GM23338 (cell line): ENCODE measurements at regions not wholly inside any gene's neighbourhood (a gene's known extent, or its start where the extent isn't known, plus 50 kb on each side); places are given as distances from the start of the nearest gene placed in this dataset.

ENCODE experiments used
- ATAC-seq: fragments of 200-7000 bp; cut with Tn5 transposase; 3 replicates; pipeline ENCODE4 v1.9.1; 2020
- DNase-seq: peaks from one replicate; pipeline ENCODE4 v3.0.0-alpha.2; 2015; ENCODE audit warnings: low spot score
- H2AFZ ChIP-seq: fragments of 200-600 bp; sonication (generic); 2 replicates; pipeline ENCODE4 v1.8.0; 2016; ENCODE audit warnings: antibody characterized with exemption, mild to moderate bottlenecking, moderate library complexity
- H3F3A ChIP-seq: fragments of 200-600 bp; sonication (generic); replicated peaks from 2 replicates; pipeline ENCODE4 v1.8.0; 2017; ENCODE audit warnings: antibody characterized with exemption, mixed run types, low read depth
- H3K27ac ChIP-seq: fragments of 200-600 bp; sonication (generic); 2 replicates; pipeline ENCODE4 v1.6.1; 2016; ENCODE audit warnings: low read depth
- H3K27me3 ChIP-seq: fragments of 200-600 bp; sonication (generic); 2 replicates; pipeline ENCODE4 v1.8.0; 2016; ENCODE audit warnings: mild to moderate bottlenecking, mixed run types, moderate library complexity; ENCODE audit not compliant: insufficient read depth
- H3K36me3 ChIP-seq: fragments of 200-600 bp; sonication (generic); 2 replicates; pipeline ENCODE4 v1.8.0; 2016; ENCODE audit warnings: mild to moderate bottlenecking; ENCODE audit not compliant: insufficient read depth
- H3K4me1 ChIP-seq: fragments of 200-600 bp; sonication (generic); 2 replicates; pipeline ENCODE4 v1.8.0; 2016; ENCODE audit warnings: mild to moderate bottlenecking, moderate library complexity; ENCODE audit not compliant: insufficient read depth
- H3K4me2 ChIP-seq: fragments of 200-600 bp; sonication (generic); 2 replicates; pipeline ENCODE4 v1.7.1; 2017; ENCODE audit warnings: mixed run types
- H3K4me3 ChIP-seq: fragments of 200-600 bp; sonication (generic); 2 replicates; pipeline ENCODE4 v1.6.1; 2016; ENCODE audit warnings: mixed run types
- H3K79me2 ChIP-seq: fragments of 200-600 bp; sonication (generic); replicated peaks from 2 replicates; pipeline ENCODE4 v1.8.0; 2017; ENCODE audit warnings: mild to moderate bottlenecking; ENCODE audit not compliant: insufficient read depth
- H3K9me2 ChIP-seq: fragments of 200-600 bp; sonication (generic); 2 replicates; pipeline ENCODE4 v1.8.0; 2017; ENCODE audit not compliant: insufficient read depth
- H4K20me1 ChIP-seq: fragments of 200-600 bp; sonication (generic); replicated peaks from 2 replicates; pipeline ENCODE4 v1.8.0; 2017; ENCODE audit warnings: mild to moderate bottlenecking; ENCODE audit not compliant: insufficient read depth
- H3K27ac Mint-ChIP-seq: 2 replicates; pipeline ENCODE4 v1.8.0; 2020; ENCODE audit warnings: inconsistent platforms, mild to moderate bottlenecking, moderate library complexity, mixed read lengths
- H3K27me3 Mint-ChIP-seq: 3 replicates; pipeline ENCODE4 v1.8.0; 2022; ENCODE audit warnings: low read depth, mild to moderate bottlenecking, moderate library complexity, mixed read lengths, inconsistent platforms; ENCODE audit not compliant: insufficient read depth, poor library complexity
- H3K36me3 Mint-ChIP-seq: 3 replicates; pipeline ENCODE4 v1.8.0; 2021; ENCODE audit warnings: low read depth, mild to moderate bottlenecking, inconsistent platforms, moderate library complexity, mixed read lengths
- H3K4me1 Mint-ChIP-seq: 3 replicates; pipeline ENCODE4 v1.8.0; 2020; ENCODE audit warnings: mild to moderate bottlenecking, inconsistent platforms, mixed read lengths
- H3K4me3 Mint-ChIP-seq: 3 replicates; pipeline ENCODE4 v1.8.0; 2021; ENCODE audit warnings: moderate library complexity, mild to moderate bottlenecking, inconsistent platforms, mixed read lengths
- H3K9me3 Mint-ChIP-seq: 3 replicates; pipeline ENCODE4 v1.8.0; 2020; ENCODE audit warnings: moderate library complexity, mild to moderate bottlenecking, inconsistent platforms, mixed read lengths
- CREB1 ChIP-seq: fragments of 250-450 bp; sonication (Bioruptor Pico); IDR thresholded peaks from 2 replicates; pipeline ENCODE4 v1.5.0; 2020; ENCODE audit warnings: low read depth, mild to moderate bottlenecking, moderate library complexity
- CTCF ChIP-seq, 2 experiments: fragments of 200-600 bp in 1 of 2; sonication (generic) in 1 of 2; conservative IDR thresholded peaks; 2 replicates each; pipeline versions ENCODE4 v1.5.1 to v1.6.1; 2016 to 2017; ENCODE audit warnings: antibody characterized with exemption in 2 of 2, low read depth in 2 of 2, mild to moderate bottlenecking in 2 of 2, moderate library complexity in 1 of 2
- ETS1 ChIP-seq: IDR thresholded peaks from 2 replicates; pipeline ENCODE4 v1.6.1; 2016; ENCODE audit warnings: antibody characterized with exemption
- EZH2phosphoT487 ChIP-seq: fragments of 200-600 bp; sonication (generic); IDR thresholded peaks from one replicate; pipeline ENCODE4 v1.8.1; 2018; ENCODE audit warnings: antibody characterized with exemption; ENCODE audit not compliant: unreplicated experiment
- JUNB ChIP-seq: IDR thresholded peaks from one replicate; pipeline ENCODE4 v1.6.1; 2016; ENCODE audit warnings: antibody characterized with exemption; ENCODE audit not compliant: unreplicated experiment
- POLR2AphosphoS5 ChIP-seq: IDR thresholded peaks from 2 replicates; pipeline ENCODE4 v1.6.1; 2016; ENCODE audit warnings: antibody characterized with exemption, low read depth
- REST ChIP-seq: IDR thresholded peaks from one replicate; pipeline ENCODE4 v1.6.1; 2018; ENCODE audit warnings: antibody characterized with exemption; ENCODE audit not compliant: unreplicated experiment
- STAT1 ChIP-seq: IDR thresholded peaks from one replicate; pipeline ENCODE4 v1.6.1; 2016; ENCODE audit warnings: antibody characterized with exemption; ENCODE audit not compliant: unreplicated experiment
- ZNF114 ChIP-seq: fragments of 250-450 bp; sonication (Bioruptor Pico); IDR thresholded peaks from 2 replicates; pipeline ENCODE4 v1.5.0; 2020; ENCODE audit warnings: mild to moderate bottlenecking, moderate library complexity
- ZNF331 ChIP-seq: fragments of 250-450 bp; sonication (Bioruptor Pico); IDR thresholded peaks from 2 replicates; pipeline ENCODE4 v1.5.0; 2020; ENCODE audit warnings: low read depth, mild to moderate bottlenecking, moderate library complexity
- ZNF462 ChIP-seq: fragments of 250-450 bp; sonication (Bioruptor Pico); IDR thresholded peaks from 2 replicates; pipeline ENCODE4 v1.5.0; 2020; ENCODE audit warnings: mild to moderate bottlenecking, moderate library complexity

- Mint-ChIP-seq H3K27me3 (no peaks in the 10 kb centered on the region), H3K9me3 (no peaks in the 10 kb centered on the region), H3K4me3 (no peak overlapping the region), H3K27ac (no peak overlapping the region), H3K36me3 (no peaks in the 10 kb centered on the region), H3K4me1 (no peaks in the 10 kb centered on the region)
- no peak for TF ChIP-seq CTCF (conservative IDR thresholded peaks at IDR 0.05; ENCODE audit: low read depth in 2 of 2)
- TF ChIP-seq CREB1, result no peak
- no peak for TF ChIP-seq STAT1
- TF ChIP-seq JUNB, result no peak
- TF ChIP-seq ETS1, result no peak
- no peak for TF ChIP-seq ZNF462 (CRISPR knock-in tag)
- TF ChIP-seq EZH2phosphoT487, result no peak
- TF ChIP-seq POLR2AphosphoS5, result no peak
- TF ChIP-seq ZNF114 (CRISPR knock-in tag), result no peak
- no peak for TF ChIP-seq ZNF331 (CRISPR knock-in tag)
- no peak for TF ChIP-seq REST
- ATAC-seq (no peak), DNase-seq (no peak)
- no peak overlapping the region for H3K4me2 ChIP-seq
- H4K20me1 ChIP-seq, result no peaks in the 10 kb centered on the region
- H3K4me3 ChIP-seq, result no peak overlapping the region
- no peak overlapping the region for H3K27ac ChIP-seq
- 0 out of 2 replicates have a peak, but pooled peaks cover 10% of the 10 kb centered on the region for H3K9me2 ChIP-seq
- no peaks in the 10 kb centered on the region for H3K4me1 ChIP-seq
- H3K27me3 ChIP-seq, result no peaks in the 10 kb centered on the region
- H2AFZ ChIP-seq, result no peak overlapping the region
- no peaks in the 10 kb centered on the region for H3K36me3 ChIP-seq
- no peaks in the 10 kb centered on the region for H3K79me2 ChIP-seq
- H3F3A ChIP-seq, result no peaks in the 10 kb centered on the region
Observed at GRCh38 chr1:221601166-221601565, 140.7 kb downstream of the DUSP10 start.
